K562 (cell line): ENCODE measurements at regions not wholly inside any gene's neighbourhood (a gene's known extent, or its start where the extent isn't known, plus 50 kb on each side); places are given as distances from the start of the nearest gene placed in this dataset.

Experiments
- ATAC-seq: fragments of 200-7000 bp; cut with Tn5 transposase; 3 replicates; pipeline ENCODE4 v1.9.1; 2020; ENCODE audit warnings: moderate library complexity
- BruUV-seq: library from RNA; stranded (reverse); fragments of 400-500 nt; replicated peaks from 2 replicates; lab custom pipeline; 2021; lab: Mats Ljungman, UMichigan
- CTCF ChIA-PET: fragments of 300-600 bp; formaldehyde crosslinking; extraction: SDS; loops from one replicate; lab custom pipeline; 2021; ENCODE audit warnings: low intra/inter-chr PET ratio; lab: Yijun Ruan, JAX
- POLR2A ChIA-PET: fragments of 300-600, 350-650 bp; sonication (Branson Sonifier 250); formaldehyde crosslinking; extraction: SDS; loops from one replicate; lab custom pipeline; 2021; ENCODE audit warnings: antibody characterized with exemption, inconsistent platforms; lab: Yijun Ruan, JAX
- DNase-seq, 4 experiments: peaks; one replicate each; pipeline versions ENCODE4 v3.0.0 to v3.0.0-alpha.2; 2011 to 2018; ENCODE audit warnings: low spot score in 3 of 4, mixed read lengths in 3 of 4; ENCODE audit errors: extremely low read depth in 1 of 4
- FAIRE-seq: peaks from 2 replicates; lab custom pipeline; 2011; peaks lifted over from hg19 to GRCh38; lab: Jason Lieb, UNC
- H2AFZ ChIP-seq: 2 replicates; pipeline ENCODE4 v1.6.0; 2011; ENCODE audit warnings: low read depth, low read length, control low read depth, inconsistent platforms
- H3K27ac ChIP-seq: fragments of 200-600 bp; 3 replicates; pipeline ENCODE4 v1.8.0; 2011; ENCODE audit warnings: low read depth, mild to moderate bottlenecking, control low read depth, inconsistent platforms, low read length, moderate library complexity, mixed read lengths; ENCODE audit errors: extremely low read depth
- H3K27me3 ChIP-seq, 2 experiments: fragments of 300-600 bp in 1 of 2; 2 replicates in 1 of 2; 3 replicates in 1 of 2; pipeline versions ENCODE4 v1.6.0 to v1.8.0; 2011; ENCODE audit warnings: inconsistent platforms in 2 of 2, low read length in 2 of 2, mild to moderate bottlenecking in 1 of 2, mixed read lengths in 1 of 2, moderate library complexity in 1 of 2; ENCODE audit not compliant: control insufficient read depth in 2 of 2, insufficient read depth in 2 of 2
- H3K36me3 ChIP-seq: fragments of 300-600 bp; 3 replicates; pipeline ENCODE4 v1.8.0; 2011; ENCODE audit warnings: mild to moderate bottlenecking, low read length, inconsistent platforms; ENCODE audit not compliant: control insufficient read depth, insufficient read depth
- H3K4me1 ChIP-seq, 2 experiments: fragments of 200-600 bp in 1 of 2; replicated peaks in 1 of 2; 2 replicates in 1 of 2; 3 replicates in 1 of 2; pipeline versions ENCODE4 v1.5.1 to v1.8.0; 2011; ENCODE audit warnings: inconsistent platforms in 2 of 2, low read length in 2 of 2, mild to moderate bottlenecking in 1 of 2, mixed read lengths in 1 of 2, moderate library complexity in 1 of 2; ENCODE audit not compliant: control insufficient read depth in 2 of 2, insufficient read depth in 2 of 2
- H3K4me2 ChIP-seq: 2 replicates; pipeline ENCODE4 v1.6.1; 2011; ENCODE audit warnings: low read length, control low read depth, inconsistent platforms, mixed read lengths; ENCODE audit not compliant: insufficient read depth
- H3K4me3 ChIP-seq: fragments of 200-600 bp; sonication (generic), shearing (Covaris generic); 2 replicates; pipeline ENCODE4 v1.5.1; 2016; ENCODE audit warnings: control low read depth, inconsistent platforms
- H3K79me2 ChIP-seq: fragments of 200-600 bp; 3 replicates; pipeline ENCODE4 v1.8.0; 2011; ENCODE audit warnings: low read length, inconsistent platforms; ENCODE audit not compliant: control insufficient read depth, insufficient read depth
- H3K9ac ChIP-seq, 2 experiments: 2 replicates each; pipeline versions ENCODE4 v1.6.0 to v1.6.1; 2011; ENCODE audit warnings: low read depth in 2 of 2, low read length in 2 of 2, control low read depth in 1 of 2, inconsistent platforms in 1 of 2, mild to moderate bottlenecking in 1 of 2, mixed read lengths in 1 of 2; ENCODE audit not compliant: insufficient read depth in 1 of 2
- H3K9me1 ChIP-seq: one replicate; pipeline ENCODE4 v1.6.0; 2011; ENCODE audit warnings: inconsistent platforms, mild to moderate bottlenecking, low read length, moderate library complexity; ENCODE audit not compliant: control insufficient read depth, insufficient read depth
- H3K9me3 ChIP-seq: replicated peaks from 2 replicates; pipeline ENCODE4 v1.5.1; 2011; ENCODE audit warnings: low read depth, low read length, inconsistent platforms; ENCODE audit not compliant: control insufficient read depth, insufficient read depth
- H4K20me1 ChIP-seq: replicated peaks from 2 replicates; pipeline ENCODE4 v1.6.1; 2011; ENCODE audit warnings: low read length, inconsistent platforms, mixed read lengths; ENCODE audit not compliant: control insufficient read depth, insufficient read depth
- CEBPZ ChIP-seq: fragments of 150-350 bp; IDR thresholded peaks from 2 replicates; pipeline ENCODE4 v1.6.1; 2014; ENCODE audit warnings: low read depth, mild to moderate bottlenecking, low read length, borderline replicate concordance
- CREB3 ChIP-seq: fragments of 450-650 bp; conservative IDR thresholded peaks from 2 replicates; pipeline ENCODE4 v1.6.1; 2016; ENCODE audit warnings: missing genetic modification characterization, low read depth, mild to moderate bottlenecking, missing compliant biosample characterization, moderate library complexity
- CTCFL ChIP-seq: IDR thresholded peaks from 2 replicates; pipeline ENCODE4 v1.6.1; 2011; ENCODE audit warnings: borderline replicate concordance, low read depth, mild to moderate bottlenecking, moderate library complexity, low read length; ENCODE audit not compliant: insufficient read depth, poor library complexity, severe bottlenecking
- EZH2 ChIP-seq: IDR thresholded peaks from 2 replicates; pipeline ENCODE4 v1.6.1; 2012; ENCODE audit warnings: low read depth, mild to moderate bottlenecking, inconsistent platforms, low read length, borderline replicate concordance
- MECOM ChIP-seq: fragments of 250-450 bp; sonication (Bioruptor Pico); IDR thresholded peaks from 2 replicates; pipeline ENCODE4 v1.8.0; 2022; ENCODE audit warnings: inconsistent platforms
- NFIC ChIP-seq: fragments of 450-650 bp; IDR thresholded peaks from 2 replicates; pipeline ENCODE4 v1.6.1; 2017; ENCODE audit warnings: mild to moderate bottlenecking, inconsistent platforms
- NFIX ChIP-seq: fragments of 250-450 bp; sonication (Bioruptor Pico); IDR thresholded peaks from 2 replicates; pipeline ENCODE4 v1.4.0; 2020; ENCODE audit warnings: low read depth, mild to moderate bottlenecking, moderate library complexity
- PHTF2 ChIP-seq: fragments of 250-450 bp; sonication (Bioruptor Pico); IDR thresholded peaks from 2 replicates; pipeline ENCODE4 v1.5.0; 2021; ENCODE audit warnings: mild to moderate bottlenecking
- TAF7 ChIP-seq: fragments of 450-650 bp; IDR thresholded peaks from 2 replicates; pipeline ENCODE4 v1.6.1; 2016; ENCODE audit warnings: missing genetic modification characterization, missing compliant biosample characterization
- TBP ChIP-seq: optimal IDR thresholded peaks from 2 replicates; pipeline ENCODE3; 2011; ENCODE audit warnings: low read depth, low read length, improper control_type of control experiment
- ZNF324 ChIP-seq: fragments of 250-450 bp; sonication (Bioruptor Pico); IDR thresholded peaks from 2 replicates; pipeline ENCODE4 v1.4.0; 2020; ENCODE audit warnings: mild to moderate bottlenecking
- WGBS: fragments of 100-300 bp; shearing (Covaris generic); methylation state at CpG from one replicate; pipeline ENCODE4 v1.1.6; 2016; ENCODE audit warnings: low coverage, mixed read lengths; ENCODE audit not compliant: insufficient coverage; ENCODE audit errors: missing lambda C conversion rate; 5-methylcytosine and 5-hydroxymethylcytosine counted together
- in situ Hi-C: fragments of 300-500 bp; cut with MboI; formaldehyde crosslinking; loops from 4 replicates; pipeline ENCODE4 v1.15.0; 2018; ENCODE audit warnings: inconsistent platforms, mixed read lengths
- intact Hi-C: fragments of 100-400 bp; cut with micrococcal nuclease; formaldehyde crosslinking; loops from 2 replicates; pipeline ENCODE4 v1.14.2; 2022

- Histone ChIP-seq H3K36me3 (no peaks in the 10 kb centered on the region), H2AFZ (no peak overlapping the region), H4K20me1 (no peaks in the 10 kb centered on the region), H3K4me2 (no peak overlapping the region), H3K4me1 (no peaks in the 10 kb centered on the region), H3K27me3 (no peaks in the 10 kb centered on the region), H3K9me3 (no peaks in the 10 kb centered on the region), H3K79me2 (no peaks in the 10 kb centered on the region), H3K4me3 (no peak overlapping the region), H3K9me1 (no peaks in the 10 kb centered on the region), H3K27ac (no peak overlapping the region), H3K9ac (no peak overlapping the region)
- intact Hi-C loops: no loop called here
- POLR2A ChIA-PET: interaction anchor here (0.6 kb wide), 1 partner anchor 236 kb away, joined by 3 read pairs; no protein-coding TSS in a partner anchor
- in situ Hi-C loops: no loop called here
- FAIRE-seq (no peak), ATAC-seq (no peak), DNase-seq (no peak)
- CTCF ChIA-PET: no interaction called here
- BruUV-seq: no TSS peak
- TF ChIP-seq TAF7 (tag) (no peak), TBP (no peak), PHTF2 (CRISPR knock-in tag) (no peak), ZNF324 (no peak)
Observed at GRCh38 chr5:28691526-28691925, 1653.1 kb upstream of the CDH9 start.

GRCh38 chr5:28685794-28686193 lies 1647.4 kb upstream of the CDH9 start:
- Histone ChIP-seq H3K27ac (no peak overlapping the region), H3K4me1 (no peaks in the 10 kb centered on the region), H3K4me2 (no peak overlapping the region), H3K36me3 (no peaks in the 10 kb centered on the region), H3K4me3 (no peak overlapping the region), H3K79me2 (no peaks in the 10 kb centered on the region), H3K9ac (no peak overlapping the region), H4K20me1 (no peaks in the 10 kb centered on the region), H3K27me3 (no peaks in the 10 kb centered on the region), H2AFZ (no peak overlapping the region), H3K9me1 (no peaks in the 10 kb centered on the region), H3K9me3 (no peaks in the 10 kb centered on the region)
- no peak for FAIRE-seq
- ChIA-PET POLR2A (no interaction called here), CTCF (no interaction called here)
- intact Hi-C loops (no loop called here), in situ Hi-C loops (no loop called here)
- DNase-seq: no peak
- WGBS: under 1% methylated on average over 6 of the region's 6 CpGs
- no peak for ATAC-seq
- no TSS peak for BruUV-seq
- peak; percentile 57 for TF ChIP-seq NFIX (CRISPR knock-in tag)
- no peak for TF ChIP-seq EZH2
- TF ChIP-seq CTCFL: no peak
- peak; percentile 80 for TF ChIP-seq NFIC
- TF ChIP-seq CEBPZ: no peak
- TF ChIP-seq MECOM: no peak
- no peak for TF ChIP-seq CREB3 (tag)
